H9 (cell line): ENCODE measurements at regions not wholly inside any gene's neighbourhood (a gene's known extent, or its start where the extent isn't known, plus 50 kb on each side); places are given as distances from the start of the nearest gene placed in this dataset.

Experiments
- DNase-seq: peaks from one replicate; pipeline ENCODE4 v3.0.0-alpha.2; 2017
- H2AFZ ChIP-seq: one replicate; pipeline ENCODE4 v1.6.1; 2013; ENCODE audit warnings: mild to moderate bottlenecking, low read length, control low read depth, moderate library complexity
- H2AK5ac ChIP-seq: 2 replicates; pipeline ENCODE4 v1.6.1; 2013; ENCODE audit warnings: low read length, control low read depth, mixed read lengths; ENCODE audit not compliant: insufficient read length
- H2BK120ac ChIP-seq: one replicate; pipeline ENCODE4 v1.6.1; 2013; ENCODE audit warnings: low read depth, mild to moderate bottlenecking, low read length, control low read depth, inconsistent platforms; ENCODE audit not compliant: poor library complexity, severe bottlenecking
- H2BK12ac ChIP-seq: 2 replicates; pipeline ENCODE4 v1.6.1; 2013; ENCODE audit warnings: low read length, control low read depth, mixed read lengths, low read depth; ENCODE audit not compliant: insufficient read length
- H2BK15ac ChIP-seq: 2 replicates; pipeline ENCODE4 v1.6.1; 2013; ENCODE audit warnings: low read depth, low read length, control low read depth
- H2BK20ac ChIP-seq: one replicate; pipeline ENCODE4 v1.6.1; 2013; ENCODE audit warnings: low read depth, mild to moderate bottlenecking, low read length, control low read depth, inconsistent platforms; ENCODE audit not compliant: poor library complexity, severe bottlenecking
- H2BK5ac ChIP-seq: 2 replicates; pipeline ENCODE4 v1.6.1; 2013; ENCODE audit warnings: low read length, control low read depth, mixed read lengths; ENCODE audit not compliant: insufficient read length
- H3K14ac ChIP-seq: 2 replicates; pipeline ENCODE4 v1.6.1; 2013; ENCODE audit warnings: low read length, control low read depth; ENCODE audit not compliant: insufficient read depth
- H3K18ac ChIP-seq: 2 replicates; pipeline ENCODE4 v1.6.1; 2013; ENCODE audit warnings: low read depth, mild to moderate bottlenecking, mixed read lengths, low read length, control low read depth; ENCODE audit not compliant: insufficient read length
- H3K23ac ChIP-seq: 2 replicates; pipeline ENCODE4 v1.6.1; 2013; ENCODE audit warnings: low read length, control low read depth, mixed read lengths, low read depth; ENCODE audit not compliant: insufficient read length
- H3K23me2 ChIP-seq: 2 replicates; pipeline ENCODE4 v1.6.1; 2013; ENCODE audit warnings: low read depth, mild to moderate bottlenecking, mixed read lengths, low read length, control low read depth; ENCODE audit not compliant: insufficient read length, poor library complexity, severe bottlenecking
- H3K27ac ChIP-seq: 2 replicates; pipeline ENCODE4 v1.5.1; 2013; ENCODE audit warnings: low read length, control low read depth, mixed read lengths, low read depth; ENCODE audit not compliant: insufficient read length
- H3K27me3 ChIP-seq: 2 replicates; pipeline ENCODE4 v1.6.1; 2013; ENCODE audit warnings: low read length, control low read depth, inconsistent platforms; ENCODE audit not compliant: insufficient read depth
- H3K4ac ChIP-seq: 2 replicates; pipeline ENCODE4 v1.6.1; 2013; ENCODE audit warnings: low read depth, mild to moderate bottlenecking, control low read depth, inconsistent platforms, low read length, moderate library complexity
- H3K4me1 ChIP-seq: 2 replicates; pipeline ENCODE4 v1.6.1; 2013; ENCODE audit warnings: low read length, control low read depth, inconsistent platforms; ENCODE audit not compliant: insufficient read depth
- H3K4me2 ChIP-seq: 2 replicates; pipeline ENCODE4 v1.6.1; 2013; ENCODE audit warnings: low read length, control low read depth, mixed read lengths; ENCODE audit not compliant: insufficient read length, insufficient read depth
- H3K56ac ChIP-seq: 2 replicates; pipeline ENCODE4 v1.6.1; 2013; ENCODE audit warnings: low read depth, mild to moderate bottlenecking, mixed read lengths, low read length, control low read depth; ENCODE audit not compliant: insufficient read length
- H3K79me1 ChIP-seq: 2 replicates; pipeline ENCODE4 v1.6.1; 2013; ENCODE audit warnings: low read depth, mild to moderate bottlenecking, moderate library complexity, low read length, control low read depth, inconsistent platforms; ENCODE audit not compliant: insufficient read depth, poor library complexity, severe bottlenecking
- H3K79me2 ChIP-seq: 2 replicates; pipeline ENCODE4 v1.6.1; 2013; ENCODE audit warnings: low read length, control low read depth, inconsistent platforms; ENCODE audit not compliant: insufficient read depth
- H3K9ac ChIP-seq: 2 replicates; pipeline ENCODE4 v1.6.1; 2013; ENCODE audit warnings: low read length, control low read depth, mixed read lengths; ENCODE audit not compliant: insufficient read length; ENCODE audit errors: extremely low read depth
- H3K9me3 ChIP-seq: one replicate; pipeline ENCODE4 v1.6.1; 2013; ENCODE audit warnings: low read depth, low read length, inconsistent platforms; ENCODE audit not compliant: control insufficient read depth
- H3T11ph ChIP-seq: one replicate; pipeline ENCODE4 v1.6.1; 2013; ENCODE audit warnings: mild to moderate bottlenecking, low read length, control low read depth, inconsistent platforms
- H4K20me1 ChIP-seq: one replicate; pipeline ENCODE4 v1.6.1; 2013; ENCODE audit not compliant: control insufficient read depth, insufficient read length, insufficient read depth
- H4K5ac ChIP-seq: 2 replicates; pipeline ENCODE4 v1.6.1; 2013; ENCODE audit warnings: low read depth, mild to moderate bottlenecking, mixed read lengths, low read length, control low read depth; ENCODE audit not compliant: insufficient read length
- H4K8ac ChIP-seq: replicated peaks from 2 replicates; pipeline ENCODE4 v1.6.1; 2013; ENCODE audit warnings: low read length, control low read depth, mixed read lengths, low read depth; ENCODE audit not compliant: insufficient read length
- H4K91ac ChIP-seq: 2 replicates; pipeline ENCODE4 v1.6.1; 2013; ENCODE audit warnings: low read depth, mild to moderate bottlenecking, moderate library complexity, mixed read lengths, low read length, control low read depth; ENCODE audit not compliant: insufficient read length
- H3K27ac Mint-ChIP-seq, 3 experiments: 2 replicates in 2 of 3; 3 replicates in 1 of 3; pipeline ENCODE4 v1.8.0; 2020 to 2021; ENCODE audit warnings: mixed read lengths in 3 of 3, mild to moderate bottlenecking in 1 of 3, moderate library complexity in 1 of 3
- H3K27me3 Mint-ChIP-seq: 2 replicates; pipeline ENCODE4 v1.8.0; 2021; ENCODE audit warnings: low read depth, mild to moderate bottlenecking, moderate library complexity, mixed read lengths
- H3K36me3 Mint-ChIP-seq, 3 experiments: 2 replicates in 2 of 3; 3 replicates in 1 of 3; pipeline ENCODE4 v1.8.0; 2020 to 2021; ENCODE audit warnings: low read depth in 3 of 3, mixed read lengths in 3 of 3; ENCODE audit not compliant: insufficient read depth in 1 of 3
- H3K4me1 Mint-ChIP-seq, 2 experiments: 2 replicates each; pipeline ENCODE4 v1.8.0; 2020; ENCODE audit warnings: mixed read lengths in 2 of 2
- H3K4me3 Mint-ChIP-seq, 2 experiments: 2 replicates in 1 of 2; 3 replicates in 1 of 2; pipeline ENCODE4 v1.8.0; 2020 to 2021; ENCODE audit warnings: mild to moderate bottlenecking in 2 of 2, mixed read lengths in 2 of 2, moderate library complexity in 1 of 2
- H3K9me3 Mint-ChIP-seq, 2 experiments: 2 replicates in 1 of 2; 3 replicates in 1 of 2; pipeline ENCODE4 v1.8.0; 2020; ENCODE audit warnings: mild to moderate bottlenecking in 2 of 2, mixed read lengths in 2 of 2, moderate library complexity in 1 of 2
- WGBS: extraction: QIAGEN DNeasy Blood & Tissue Kit; methylation state at CpG from one replicate; pipeline ENCODE4 v1.1.7; 2013; ENCODE audit warnings: missing lambda C conversion rate, low lambda C conversion rate, mixed read lengths; ENCODE audit not compliant: insufficient read length; ENCODE audit errors: extremely low coverage; 5-methylcytosine and 5-hydroxymethylcytosine counted together
- TF ChIP-seq, protein P1 (sequence below): fragments of 200-600 bp; sonication (generic); conservative IDR thresholded peaks from 3 replicates; pipeline ENCODE4 v1.8.0; 2021; ENCODE audit warnings: antibody characterized with exemption, mild to moderate bottlenecking

DNA sequence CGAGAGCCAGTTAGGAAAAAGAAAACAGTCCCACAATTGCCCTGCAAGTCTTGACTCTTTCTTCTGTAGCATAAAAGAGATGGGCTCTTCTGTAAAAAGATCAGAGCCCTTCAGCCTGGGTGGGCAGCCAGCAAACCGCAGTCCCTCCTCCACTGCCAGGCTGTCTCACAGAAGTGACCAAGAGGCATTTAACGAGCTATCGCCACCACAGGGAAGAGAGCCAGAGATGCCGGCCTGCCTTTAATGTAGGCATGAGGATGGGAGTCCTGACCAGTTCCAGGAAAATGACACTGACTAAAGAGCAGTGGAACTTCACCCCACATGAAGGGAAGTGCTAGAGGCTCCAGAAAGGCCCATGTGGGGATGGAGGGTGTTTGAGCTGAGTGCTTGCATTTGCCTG, 264.6 kb downstream of the NDUFS4 start:
- Histone ChIP-seq H2BK5ac (no peak overlapping the region), H3K9me3 (no peaks in the 10 kb centered on the region), H3K9ac (no peak overlapping the region), H3T11ph (no peak overlapping the region), H4K8ac (no peak overlapping the region), H4K5ac (no peak overlapping the region), H4K91ac (no peak overlapping the region), H3K4ac (no peak overlapping the region), H3K79me2 (no peaks in the 10 kb centered on the region), H3K27me3 (no peaks in the 10 kb centered on the region), H4K20me1 (no peaks in the 10 kb centered on the region), H3K18ac (no peak overlapping the region), H3K4me1 (no peaks in the 10 kb centered on the region), H3K56ac (no peak overlapping the region), H3K14ac (no peak overlapping the region), H2BK15ac (no peak overlapping the region), H3K23me2 (no peaks in the 10 kb centered on the region), H2BK20ac (no peak overlapping the region), H2AFZ (no peak overlapping the region), H2BK12ac (no peak overlapping the region), H3K4me2 (no peak overlapping the region), H3K27ac (no peak overlapping the region), H3K23ac (no peak overlapping the region), H2AK5ac (no peak overlapping the region), H3K79me1 (no peaks in the 10 kb centered on the region), H2BK120ac (no peak overlapping the region)
- DNase-seq: no peak
- H3K9me3 Mint-ChIP-seq: peaks cover 5% of the 10 kb centered on the region in 2 experiments; a peak in 4 of 5 replicates
- peaks cover 0 to 5% (median 1%) of the 10 kb centered on the region in 3 experiments; a peak in 3 of 7 replicates for H3K36me3 Mint-ChIP-seq
- TF ChIP-seq, protein P1, sequence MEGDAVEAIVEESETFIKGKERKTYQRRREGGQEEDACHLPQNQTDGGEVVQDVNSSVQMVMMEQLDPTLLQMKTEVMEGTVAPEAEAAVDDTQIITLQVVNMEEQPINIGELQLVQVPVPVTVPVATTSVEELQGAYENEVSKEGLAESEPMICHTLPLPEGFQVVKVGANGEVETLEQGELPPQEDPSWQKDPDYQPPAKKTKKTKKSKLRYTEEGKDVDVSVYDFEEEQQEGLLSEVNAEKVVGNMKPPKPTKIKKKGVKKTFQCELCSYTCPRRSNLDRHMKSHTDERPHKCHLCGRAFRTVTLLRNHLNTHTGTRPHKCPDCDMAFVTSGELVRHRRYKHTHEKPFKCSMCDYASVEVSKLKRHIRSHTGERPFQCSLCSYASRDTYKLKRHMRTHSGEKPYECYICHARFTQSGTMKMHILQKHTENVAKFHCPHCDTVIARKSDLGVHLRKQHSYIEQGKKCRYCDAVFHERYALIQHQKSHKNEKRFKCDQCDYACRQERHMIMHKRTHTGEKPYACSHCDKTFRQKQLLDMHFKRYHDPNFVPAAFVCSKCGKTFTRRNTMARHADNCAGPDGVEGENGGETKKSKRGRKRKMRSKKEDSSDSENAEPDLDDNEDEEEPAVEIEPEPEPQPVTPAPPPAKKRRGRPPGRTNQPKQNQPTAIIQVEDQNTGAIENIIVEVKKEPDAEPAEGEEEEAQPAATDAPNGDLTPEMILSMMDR: no peak
- H3K27ac Mint-ChIP-seq: no peak overlapping the region
- H3K27me3 Mint-ChIP-seq: no peaks in the 10 kb centered on the region
- H3K4me3 Mint-ChIP-seq: no peak overlapping the region
- no CpG with 5 or more reads among the region's 5 CpGs for WGBS
- H3K4me1 Mint-ChIP-seq: no peaks in the 10 kb centered on the region
